Stomach smooth muscle (tissue), 2 donors: ENCODE measurements at regions not wholly inside any gene's neighbourhood (a gene's known extent, or its start where the extent isn't known, plus 50 kb on each side); places are given as distances from the start of the nearest gene placed in this dataset.

Experiments used
- H3K27ac ChIP-seq: one replicate; pipeline ENCODE4 v1.7.0; 2013; ENCODE audit warnings: mild to moderate bottlenecking, low read length, inconsistent platforms
- H3K27me3 ChIP-seq, 2 donors: one replicate each; pipeline ENCODE4 v1.7.0; 2013; ENCODE audit warnings: low read length in 2 of 2; ENCODE audit not compliant: insufficient read depth in 2 of 2, control insufficient read depth in 1 of 2
- H3K36me3 ChIP-seq, 2 donors: one replicate each; pipeline ENCODE4 v1.7.0; 2013; ENCODE audit warnings: low read length in 2 of 2; ENCODE audit not compliant: control insufficient read depth in 2 of 2, insufficient read depth in 2 of 2
- H3K4me1 ChIP-seq: one replicate; pipeline ENCODE4 v1.7.0; 2013; ENCODE audit warnings: low read length; ENCODE audit not compliant: control insufficient read depth, insufficient read depth
- H3K4me3 ChIP-seq, 2 donors: one replicate each; pipeline ENCODE4 v1.7.0; 2013; ENCODE audit warnings: low read length in 2 of 2
- H3K9ac ChIP-seq, 2 donors: one replicate each; pipeline ENCODE4 v1.7.0; 2013; ENCODE audit warnings: low read length in 2 of 2, mild to moderate bottlenecking in 1 of 2
- H3K9me3 ChIP-seq, 2 donors: one replicate each; pipeline ENCODE4 v1.7.0; 2013; ENCODE audit warnings: low read length in 2 of 2; ENCODE audit not compliant: control insufficient read depth in 2 of 2
- donor health status: healthy.
- donor health status: Pancreatic carcinoma.

- H3K9me3 ChIP-seq = no peaks in the 10 kb centered on the region
- H3K27me3 ChIP-seq = no peaks in the 10 kb centered on the region
- H3K4me1 ChIP-seq = no peaks in the 10 kb centered on the region
- H3K36me3 ChIP-seq = no peaks in the 10 kb centered on the region
- H3K4me3 ChIP-seq = no peak overlapping the region
- H3K9ac ChIP-seq = no peak overlapping the region
- no peak overlapping the region for H3K27ac ChIP-seq
Measured at GRCh38 chr9:13524245-13524644, 244.8 kb upstream of the MPDZ start.

- H3K36me3 ChIP-seq = no peaks in the 10 kb centered on the region
- no peak overlapping the region for H3K27ac ChIP-seq
- no peaks in the 10 kb centered on the region for H3K4me1 ChIP-seq
- H3K4me3 ChIP-seq = no peak overlapping the region
- no peaks in the 10 kb centered on the region for H3K9me3 ChIP-seq
- H3K9ac ChIP-seq = no peak overlapping the region
- H3K27me3 ChIP-seq = no peaks in the 10 kb centered on the region
Measured at GRCh38 chr9:13520069-13520468, 240.6 kb upstream of the MPDZ start.

- no peak overlapping the region for H3K4me3 ChIP-seq
- no peaks in the 10 kb centered on the region for H3K4me1 ChIP-seq
- no peaks in the 10 kb centered on the region for H3K9me3 ChIP-seq
- H3K36me3 ChIP-seq = no peaks in the 10 kb centered on the region
- no peak overlapping the region for H3K9ac ChIP-seq
- no peak overlapping the region for H3K27ac ChIP-seq
- H3K27me3 ChIP-seq = no peaks in the 10 kb centered on the region
Measured at GRCh38 chr9:13513716-13514444, 234.4 kb upstream of the MPDZ start.

GRCh38 chr9:13513286-13513685, 233.8 kb upstream of the MPDZ start:
- Histone ChIP-seq H3K9ac (no peak overlapping the region), H3K9me3 (no peaks in the 10 kb centered on the region), H3K27me3 (no peaks in the 10 kb centered on the region), H3K27ac (no peak overlapping the region), H3K4me3 (no peak overlapping the region), H3K36me3 (no peaks in the 10 kb centered on the region), H3K4me1 (no peaks in the 10 kb centered on the region)

- Histone ChIP-seq H3K4me1 (no peaks in the 10 kb centered on the region), H3K27ac (no peak overlapping the region), H3K4me3 (no peak overlapping the region), H3K9me3 (no peaks in the 10 kb centered on the region), H3K27me3 (no peaks in the 10 kb centered on the region), H3K9ac (no peak overlapping the region), H3K36me3 (no peaks in the 10 kb centered on the region)
Measured at GRCh38 chr9:13508681-13509080, 229.2 kb upstream of the MPDZ start.

- H3K4me3 ChIP-seq = no peak overlapping the region
- H3K4me1 ChIP-seq = no peaks in the 10 kb centered on the region
- H3K27me3 ChIP-seq = no peaks in the 10 kb centered on the region
- no peak overlapping the region for H3K9ac ChIP-seq
- H3K27ac ChIP-seq = no peak overlapping the region
- H3K9me3 ChIP-seq = no peaks in the 10 kb centered on the region
- no peaks in the 10 kb centered on the region for H3K36me3 ChIP-seq
Measured at GRCh38 chr9:13508086-13508485, 228.6 kb upstream of the MPDZ start.

GRCh38 chr9:13505797-13506196, 226.3 kb upstream of the MPDZ start:
- H3K9me3 ChIP-seq = no peaks in the 10 kb centered on the region
- no peaks in the 10 kb centered on the region for H3K4me1 ChIP-seq
- H3K9ac ChIP-seq = no peak overlapping the region
- H3K4me3 ChIP-seq = no peak overlapping the region
- no peaks in the 10 kb centered on the region for H3K27me3 ChIP-seq
- no peak overlapping the region for H3K27ac ChIP-seq
- no peaks in the 10 kb centered on the region for H3K36me3 ChIP-seq

- no peaks in the 10 kb centered on the region for H3K9me3 ChIP-seq
- H3K27me3 ChIP-seq = no peaks in the 10 kb centered on the region
- H3K36me3 ChIP-seq = no peaks in the 10 kb centered on the region
- no peak overlapping the region for H3K4me3 ChIP-seq
- no peak overlapping the region for H3K9ac ChIP-seq
- no peaks in the 10 kb centered on the region for H3K4me1 ChIP-seq
- H3K27ac ChIP-seq = no peak overlapping the region
Measured at GRCh38 chr9:13503599-13503998, 224.1 kb upstream of the MPDZ start.

GRCh38 chr9:13502484-13502883, 223.0 kb upstream of the MPDZ start:
- Histone ChIP-seq H3K27ac (no peak overlapping the region), H3K9me3 (no peaks in the 10 kb centered on the region), H3K27me3 (no peaks in the 10 kb centered on the region), H3K36me3 (no peaks in the 10 kb centered on the region), H3K4me3 (no peak overlapping the region), H3K4me1 (no peaks in the 10 kb centered on the region), H3K9ac (no peak overlapping the region)

- Histone ChIP-seq H3K27me3 (no peaks in the 10 kb centered on the region), H3K27ac (no peak overlapping the region), H3K9ac (no peak overlapping the region), H3K36me3 (no peaks in the 10 kb centered on the region), H3K9me3 (no peaks in the 10 kb centered on the region), H3K4me1 (no peaks in the 10 kb centered on the region), H3K4me3 (no peak overlapping the region)
Measured at GRCh38 chr9:13501018-13501417, 221.5 kb upstream of the MPDZ start.

GRCh38 chr9:13500034-13500433, 220.5 kb upstream of the MPDZ start:
- no peak overlapping the region for H3K9ac ChIP-seq
- H3K9me3 ChIP-seq = no peaks in the 10 kb centered on the region
- H3K36me3 ChIP-seq = no peaks in the 10 kb centered on the region
- H3K27ac ChIP-seq = no peak overlapping the region
- no peak overlapping the region for H3K4me3 ChIP-seq
- H3K4me1 ChIP-seq = no peaks in the 10 kb centered on the region
- H3K27me3 ChIP-seq = no peaks in the 10 kb centered on the region
